ENCODE measurements at regions not wholly inside any gene's neighbourhood (a gene's known extent, or its start where the extent isn't known, plus 50 kb on each side); places are given as distances from the start of the nearest gene placed in this dataset.

DNA sequence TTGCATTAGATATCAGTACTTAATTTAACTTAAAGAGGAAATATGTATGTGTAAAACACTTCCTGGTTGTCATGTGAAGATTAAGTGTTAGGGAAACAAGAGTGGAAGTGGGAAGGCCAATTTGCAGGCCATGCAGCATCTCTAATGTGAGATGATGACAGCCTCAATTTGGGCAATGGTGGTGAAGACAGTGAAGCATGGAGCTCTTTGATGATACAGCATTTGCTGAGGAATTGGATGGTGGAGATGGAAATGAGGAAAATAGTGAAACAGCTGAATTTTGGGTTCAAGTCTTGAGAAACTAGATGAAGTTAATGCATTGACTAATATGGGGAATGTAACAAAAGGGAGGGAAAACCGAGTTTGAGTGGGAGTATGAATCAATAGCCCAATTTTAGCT, 231.7 kb upstream of the MIR17HG start:
- TF ChIP-seq, protein P1, sequence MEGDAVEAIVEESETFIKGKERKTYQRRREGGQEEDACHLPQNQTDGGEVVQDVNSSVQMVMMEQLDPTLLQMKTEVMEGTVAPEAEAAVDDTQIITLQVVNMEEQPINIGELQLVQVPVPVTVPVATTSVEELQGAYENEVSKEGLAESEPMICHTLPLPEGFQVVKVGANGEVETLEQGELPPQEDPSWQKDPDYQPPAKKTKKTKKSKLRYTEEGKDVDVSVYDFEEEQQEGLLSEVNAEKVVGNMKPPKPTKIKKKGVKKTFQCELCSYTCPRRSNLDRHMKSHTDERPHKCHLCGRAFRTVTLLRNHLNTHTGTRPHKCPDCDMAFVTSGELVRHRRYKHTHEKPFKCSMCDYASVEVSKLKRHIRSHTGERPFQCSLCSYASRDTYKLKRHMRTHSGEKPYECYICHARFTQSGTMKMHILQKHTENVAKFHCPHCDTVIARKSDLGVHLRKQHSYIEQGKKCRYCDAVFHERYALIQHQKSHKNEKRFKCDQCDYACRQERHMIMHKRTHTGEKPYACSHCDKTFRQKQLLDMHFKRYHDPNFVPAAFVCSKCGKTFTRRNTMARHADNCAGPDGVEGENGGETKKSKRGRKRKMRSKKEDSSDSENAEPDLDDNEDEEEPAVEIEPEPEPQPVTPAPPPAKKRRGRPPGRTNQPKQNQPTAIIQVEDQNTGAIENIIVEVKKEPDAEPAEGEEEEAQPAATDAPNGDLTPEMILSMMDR (IDR thresholded peaks at IDR 0.05; ENCODE audit: poor library complexity), result no peak
- TF ChIP-seq EZH2 (IDR thresholded peaks at IDR 0.05; ENCODE audit: borderline replicate concordance) (no peak), EZH2phosphoT487 (IDR thresholded peaks at IDR 0.05; ENCODE audit: low read depth, severe bottlenecking, unreplicated experiment) (no peak)
